Kidney (tissue), 13 donors: ENCODE measurements at regions not wholly inside any gene's neighbourhood (a gene's known extent, or its start where the extent isn't known, plus 50 kb on each side); places are given as distances from the start of the nearest gene placed in this dataset.

Experiments used
- DNase-seq, 5 donors: peaks; one replicate each; pipeline ENCODE4 v3.0.0-alpha.2; 2013 to 2020
- FAIRE-seq: peaks from 2 replicates; lab custom pipeline; 2012; peaks lifted over from hg19 to GRCh38; lab: Jason Lieb, UNC
- H3K27ac ChIP-seq, 2 donors: one replicate each; pipeline ENCODE4 v1.7.0; 2013; ENCODE audit warnings: low read depth in 2 of 2, low read length in 2 of 2, inconsistent platforms in 1 of 2
- H3K27me3 ChIP-seq: one replicate; pipeline ENCODE4 v1.7.1; 2013; ENCODE audit warnings: low read length, inconsistent platforms; ENCODE audit not compliant: control insufficient read depth, insufficient read depth
- H3K36me3 ChIP-seq, 3 donors: one replicate each; pipeline versions ENCODE4 v1.7.0 to v1.7.1; 2013; ENCODE audit warnings: low read length in 3 of 3, control low read depth in 1 of 3, inconsistent platforms in 1 of 3; ENCODE audit not compliant: insufficient read depth in 3 of 3, control insufficient read depth in 2 of 3
- H3K4me1 ChIP-seq, 3 donors: one replicate each; pipeline versions ENCODE4 v1.7.0 to v1.7.1; 2013; ENCODE audit warnings: low read length in 3 of 3, inconsistent platforms in 1 of 3, low read depth in 1 of 3; ENCODE audit not compliant: control insufficient read depth in 2 of 3, insufficient read depth in 2 of 3
- H3K4me3 ChIP-seq, 3 donors: one replicate each; pipeline versions ENCODE4 v1.7.0 to v1.8.1; 2013; ENCODE audit warnings: low read length in 3 of 3, control low read depth in 1 of 3, inconsistent platforms in 1 of 3
- H3K9ac ChIP-seq, 3 donors: one replicate each; pipeline versions ENCODE4 v1.7.0 to v1.7.1; 2013; ENCODE audit warnings: low read length in 3 of 3, control low read depth in 1 of 3, inconsistent platforms in 1 of 3
- H3K9me3 ChIP-seq, 3 donors: one replicate each; pipeline versions ENCODE4 v1.7.0 to v1.7.1; 2013; ENCODE audit warnings: low read length in 3 of 3, control low read depth in 1 of 3, inconsistent platforms in 1 of 3; ENCODE audit not compliant: control insufficient read depth in 2 of 3, insufficient read depth in 1 of 3
- intact Hi-C: fragments of 100-400 bp; cut with DNase I; formaldehyde crosslinking; loops from one replicate; pipeline ENCODE4 v1.11.1; 2022
- TF ChIP-seq, protein P1 (sequence below): IDR thresholded peaks from 3 replicates; pipeline ENCODE4 v1.5.1; 2012; ENCODE audit warnings: mild to moderate bottlenecking, moderate library complexity, borderline replicate concordance; ENCODE audit not compliant: insufficient read depth; ENCODE audit errors: extremely low read depth
- donor health status: control.
- donor health status: control.
- donor health status: control.
- donor health status: control.
- donor health status: control.
- donor health status: DM: yes; HTN: yes; CAD: no.
- donor health status: Normal renal cell carcinoma (clear cell type).

- H3K9ac ChIP-seq = no peak overlapping the region
- no peak overlapping the region for H3K4me3 ChIP-seq
- H3K9me3 ChIP-seq = no peaks in the 10 kb centered on the region
- intact Hi-C loops = no loop called here
- no peaks in the 10 kb centered on the region for H3K27me3 ChIP-seq
- no peaks in the 10 kb centered on the region for H3K36me3 ChIP-seq
- no peak for DNase-seq
- no peaks in the 10 kb centered on the region for H3K4me1 ChIP-seq
- FAIRE-seq = no peak
- H3K27ac ChIP-seq = no peak overlapping the region
- TF ChIP-seq, protein P1, sequence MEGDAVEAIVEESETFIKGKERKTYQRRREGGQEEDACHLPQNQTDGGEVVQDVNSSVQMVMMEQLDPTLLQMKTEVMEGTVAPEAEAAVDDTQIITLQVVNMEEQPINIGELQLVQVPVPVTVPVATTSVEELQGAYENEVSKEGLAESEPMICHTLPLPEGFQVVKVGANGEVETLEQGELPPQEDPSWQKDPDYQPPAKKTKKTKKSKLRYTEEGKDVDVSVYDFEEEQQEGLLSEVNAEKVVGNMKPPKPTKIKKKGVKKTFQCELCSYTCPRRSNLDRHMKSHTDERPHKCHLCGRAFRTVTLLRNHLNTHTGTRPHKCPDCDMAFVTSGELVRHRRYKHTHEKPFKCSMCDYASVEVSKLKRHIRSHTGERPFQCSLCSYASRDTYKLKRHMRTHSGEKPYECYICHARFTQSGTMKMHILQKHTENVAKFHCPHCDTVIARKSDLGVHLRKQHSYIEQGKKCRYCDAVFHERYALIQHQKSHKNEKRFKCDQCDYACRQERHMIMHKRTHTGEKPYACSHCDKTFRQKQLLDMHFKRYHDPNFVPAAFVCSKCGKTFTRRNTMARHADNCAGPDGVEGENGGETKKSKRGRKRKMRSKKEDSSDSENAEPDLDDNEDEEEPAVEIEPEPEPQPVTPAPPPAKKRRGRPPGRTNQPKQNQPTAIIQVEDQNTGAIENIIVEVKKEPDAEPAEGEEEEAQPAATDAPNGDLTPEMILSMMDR = no peak
Measured at GRCh38 chr3:16820485-16820884, 64.3 kb upstream of the PLCL2 start.

- FAIRE-seq = no peak
- Histone ChIP-seq H3K27ac (no peak overlapping the region), H3K4me1 (no peaks in the 10 kb centered on the region), H3K36me3 (no peaks in the 10 kb centered on the region), H3K9me3 (no peaks in the 10 kb centered on the region), H3K27me3 (no peaks in the 10 kb centered on the region), H3K4me3 (no peak overlapping the region), H3K9ac (no peak overlapping the region)
- DNase-seq = no peak
- TF ChIP-seq, protein P1 = no peak
- intact Hi-C loops = no loop called here
Measured at GRCh38 chr3:16821053-16821452, 63.7 kb upstream of the PLCL2 start.

DNA sequence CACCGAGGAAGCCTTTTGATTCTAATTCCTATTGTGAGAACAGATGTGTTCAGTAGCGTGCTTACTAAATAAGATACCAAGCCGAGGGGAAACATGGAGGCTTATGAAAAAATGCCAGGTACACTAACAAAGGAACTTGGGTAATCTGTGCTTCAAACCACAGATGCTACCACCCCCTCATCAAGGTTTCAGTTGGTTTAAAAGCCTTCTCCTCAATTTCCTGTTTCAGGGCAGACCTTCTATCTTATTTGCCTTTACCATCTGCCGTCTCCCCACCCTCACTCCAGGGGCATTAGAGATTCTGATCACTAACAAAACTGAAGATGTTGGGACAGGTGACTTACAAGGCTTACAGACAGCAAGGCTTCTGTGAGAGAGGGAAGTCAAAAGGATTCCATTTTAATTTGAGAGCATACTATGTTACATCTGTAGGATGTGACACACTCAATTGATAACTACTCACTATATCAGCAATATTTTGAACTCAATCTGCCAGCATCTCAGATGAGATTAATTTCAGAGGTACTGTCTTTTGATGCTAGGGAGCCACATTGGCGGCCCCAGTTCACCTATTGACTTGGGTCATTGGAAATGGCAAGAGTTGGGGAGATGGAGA, 60.6 kb upstream of the PLCL2 start:
- FAIRE-seq = no peak
- intact Hi-C loops = no loop called here
- H3K27ac ChIP-seq = no peak overlapping the region
- H3K36me3 ChIP-seq = no peaks in the 10 kb centered on the region
- H3K9ac ChIP-seq = no peak overlapping the region
- H3K4me3 ChIP-seq = no peak overlapping the region
- H3K27me3 ChIP-seq = no peaks in the 10 kb centered on the region
- TF ChIP-seq, protein P1 = no peak
- H3K9me3 ChIP-seq = no peaks in the 10 kb centered on the region
- DNase-seq = no peak
- H3K4me1 ChIP-seq = no peaks in the 10 kb centered on the region
